Amniotic epithelial cell (primary cell): ENCODE measurements at regions not wholly inside any gene's neighbourhood (a gene's known extent, or its start where the extent isn't known, plus 50 kb on each side); places are given as distances from the start of the nearest gene placed in this dataset.

ENCODE experiments used
- DNase-seq: peaks from one replicate; pipeline ENCODE4 v3.0.0-alpha.2; 2010; ENCODE audit warnings: low read depth

DNA sequence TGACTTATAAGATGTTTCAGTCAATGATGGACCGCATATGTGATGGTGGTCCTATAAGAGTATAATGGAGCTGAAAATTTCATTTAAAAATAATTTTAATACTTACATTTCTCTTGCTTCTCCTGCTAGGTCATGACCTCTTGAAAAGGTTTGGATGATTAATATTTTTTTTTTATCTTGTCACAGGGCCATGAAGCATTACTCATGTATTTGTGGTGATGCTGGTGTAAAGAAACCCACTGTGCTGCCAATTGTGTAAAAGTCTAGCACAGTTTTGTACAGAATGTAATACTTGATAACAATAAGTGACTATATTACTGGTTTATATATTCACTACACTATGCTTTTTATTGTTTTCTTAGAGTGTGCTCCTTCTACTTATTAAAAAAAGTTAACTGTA is 124.2 kb upstream of the CELF4 start:
- DNase-seq, result no peak

GRCh38 chr18:37684590-37684989 is 119.0 kb upstream of the CELF4 start:
- DNase-seq, result no peak

GRCh38 chr18:37684183-37684582 is 118.6 kb upstream of the CELF4 start:
- DNase-seq, result no peak

DNA sequence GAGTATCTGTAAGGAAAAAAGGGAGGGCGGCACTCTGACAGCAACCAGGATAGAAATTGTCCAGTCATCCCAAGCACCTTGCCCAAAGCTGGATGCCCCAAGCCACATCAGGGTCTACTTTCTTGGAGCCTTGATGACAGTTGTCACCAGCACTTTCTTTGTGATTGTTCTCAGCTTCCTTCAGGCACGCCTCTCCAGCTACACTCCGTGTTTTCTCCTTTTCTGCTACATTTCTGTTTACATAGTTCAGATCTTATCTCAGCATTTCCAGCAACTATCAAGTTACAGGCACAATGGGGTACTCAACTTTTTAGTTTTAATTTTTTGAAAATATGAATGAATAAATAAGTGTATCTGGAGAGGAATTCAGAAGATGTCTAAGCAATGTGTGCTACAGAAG is 115.3 kb upstream of the CELF4 start:
- DNase-seq, result no peak

GRCh38 chr18:37676276-37676675 is 110.7 kb upstream of the CELF4 start:
- DNase-seq, result no peak

- no peak for DNase-seq
Observed at GRCh38 chr18:37675699-37676098, 110.1 kb upstream of the CELF4 start.

- DNase-seq, result no peak
Observed at GRCh38 chr18:37674570-37674969, 109.0 kb upstream of the CELF4 start.

DNA sequence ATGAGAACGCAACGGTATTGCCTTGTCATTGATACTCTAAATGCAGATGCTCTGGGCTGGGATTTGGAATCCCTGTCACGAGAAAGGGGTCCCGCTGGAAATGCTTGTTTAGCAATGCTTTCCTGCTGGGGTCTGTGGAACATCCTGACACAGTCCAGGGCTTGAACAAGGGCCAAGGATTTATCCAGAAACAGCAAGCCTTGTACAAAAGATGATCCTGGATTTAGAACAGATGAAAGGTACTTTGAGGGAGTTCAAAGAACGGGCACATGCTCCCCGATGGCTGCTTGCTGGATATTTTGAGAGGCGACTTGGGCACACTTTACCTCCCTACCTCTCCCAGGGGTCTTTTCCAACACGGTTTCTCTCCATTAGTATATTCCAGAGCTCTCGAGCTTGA is 108.1 kb upstream of the CELF4 start:
- DNase-seq, result no peak

GRCh38 chr18:37672932-37673595 is 107.5 kb upstream of the CELF4 start:
- DNase-seq, result no peak

GRCh38 chr18:37672001-37672400 is 106.4 kb upstream of the CELF4 start:
- DNase-seq, result no peak

DNA sequence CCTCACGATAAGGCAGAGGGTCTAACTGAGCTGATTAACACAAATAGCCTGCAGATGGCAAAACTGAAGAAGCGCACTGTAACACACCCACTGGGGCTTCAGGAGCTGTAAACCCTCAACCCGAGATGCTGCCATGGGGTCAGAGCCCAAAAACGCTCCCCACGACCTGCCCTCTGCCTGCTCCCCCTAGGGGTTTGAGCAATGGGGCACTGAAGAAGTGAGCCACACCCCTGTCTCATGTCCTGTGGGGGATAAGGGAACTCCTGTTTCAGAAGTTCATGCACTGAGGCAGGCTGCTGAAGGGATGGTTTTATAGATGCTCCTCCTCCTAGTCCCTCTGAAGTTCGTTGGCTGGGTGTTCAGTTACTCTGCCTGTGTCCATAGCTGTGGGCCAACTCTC is 105.9 kb upstream of the CELF4 start:
- no peak for DNase-seq

- DNase-seq, result no peak
Observed at GRCh38 chr18:37671119-37671518, 105.5 kb upstream of the CELF4 start.

- DNase-seq, result no peak
Observed at GRCh38 chr18:37669991-37670534, 104.5 kb upstream of the CELF4 start.

DNA sequence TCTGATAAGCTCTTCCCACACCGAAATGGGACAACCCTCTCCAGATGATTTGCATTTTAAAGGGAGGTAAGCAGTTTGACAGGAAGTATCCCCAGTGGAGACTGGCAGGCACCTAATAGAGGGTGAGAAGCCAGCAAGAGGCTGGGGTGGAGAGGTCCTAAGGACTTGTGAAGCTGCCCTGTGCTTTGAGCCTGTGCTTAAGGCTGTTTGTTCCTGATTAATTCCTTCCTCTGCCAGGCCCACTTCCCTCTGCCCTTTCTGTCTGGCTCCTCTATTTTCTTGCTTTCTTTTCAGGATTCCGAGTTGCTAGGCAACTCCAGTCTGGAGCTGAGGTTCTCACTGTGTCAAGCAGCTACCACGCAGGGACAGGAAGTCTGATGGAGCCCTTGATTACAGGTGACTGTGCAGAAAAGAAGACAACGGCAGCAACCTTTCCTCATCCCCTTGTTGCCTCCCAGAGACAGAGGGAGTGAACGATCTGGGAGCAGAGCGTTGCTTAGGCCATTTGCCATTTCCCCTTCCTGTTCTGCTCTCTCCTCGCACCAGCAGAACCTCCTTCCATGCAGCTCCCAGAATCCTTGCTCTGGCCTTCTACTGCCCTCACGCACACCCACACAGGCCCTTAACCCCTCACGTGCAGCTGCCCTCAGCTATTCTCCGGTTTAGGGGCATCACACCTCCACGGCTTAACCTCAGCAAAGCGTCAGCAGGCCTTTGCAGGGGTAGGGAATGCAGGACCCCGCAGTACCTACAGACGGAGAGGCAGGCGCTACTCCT is 103.6 kb upstream of the CELF4 start:
- no peak for DNase-seq

DNA sequence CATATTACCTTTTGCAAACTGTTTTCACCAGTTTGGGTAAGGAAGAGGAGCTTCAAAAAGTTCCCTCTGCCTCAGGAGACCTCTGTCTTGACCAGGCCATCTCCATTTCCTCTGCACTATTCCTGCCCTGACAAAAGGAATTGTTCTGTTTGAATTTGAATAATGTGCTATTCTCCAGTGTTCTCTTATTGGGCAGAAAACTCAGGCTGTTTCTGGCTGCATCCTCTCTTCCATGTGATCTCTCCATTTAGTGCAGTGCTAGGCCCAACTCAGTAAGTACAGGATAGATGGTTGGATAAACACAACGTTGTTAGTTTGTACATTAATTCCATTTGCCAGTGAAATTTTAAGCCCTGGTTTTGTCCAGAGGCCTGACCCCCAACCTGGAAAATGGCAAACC is 102.2 kb upstream of the CELF4 start:
- DNase-seq, result no peak

- no peak for DNase-seq
Observed at GRCh38 chr18:37666991-37667390, 101.4 kb upstream of the CELF4 start.

- no peak for DNase-seq
Observed at GRCh38 chr18:37666451-37666850, 100.9 kb upstream of the CELF4 start.

GRCh38 chr18:37665346-37665745 is 99.7 kb upstream of the CELF4 start:
- no peak for DNase-seq

DNA sequence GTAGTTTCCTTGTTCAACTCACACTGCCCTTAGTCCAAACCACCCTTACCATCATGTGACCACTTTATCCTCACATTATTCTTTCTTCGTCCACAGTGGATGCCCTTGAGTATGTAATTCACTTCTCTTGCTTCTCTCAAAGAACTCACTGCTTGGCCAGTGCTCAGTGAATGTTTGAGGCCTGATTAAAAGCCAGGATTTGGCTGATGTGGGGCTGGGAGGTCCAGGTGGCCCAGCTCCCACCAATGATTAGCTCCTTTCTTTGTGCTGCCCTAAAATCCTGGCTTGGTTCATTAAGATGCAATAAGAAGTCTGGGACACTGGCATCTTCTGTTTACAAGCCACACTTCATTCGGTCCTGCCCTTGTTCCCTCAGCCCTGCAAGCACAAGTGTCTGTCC is 97.8 kb upstream of the CELF4 start:
- no peak for DNase-seq

DNA sequence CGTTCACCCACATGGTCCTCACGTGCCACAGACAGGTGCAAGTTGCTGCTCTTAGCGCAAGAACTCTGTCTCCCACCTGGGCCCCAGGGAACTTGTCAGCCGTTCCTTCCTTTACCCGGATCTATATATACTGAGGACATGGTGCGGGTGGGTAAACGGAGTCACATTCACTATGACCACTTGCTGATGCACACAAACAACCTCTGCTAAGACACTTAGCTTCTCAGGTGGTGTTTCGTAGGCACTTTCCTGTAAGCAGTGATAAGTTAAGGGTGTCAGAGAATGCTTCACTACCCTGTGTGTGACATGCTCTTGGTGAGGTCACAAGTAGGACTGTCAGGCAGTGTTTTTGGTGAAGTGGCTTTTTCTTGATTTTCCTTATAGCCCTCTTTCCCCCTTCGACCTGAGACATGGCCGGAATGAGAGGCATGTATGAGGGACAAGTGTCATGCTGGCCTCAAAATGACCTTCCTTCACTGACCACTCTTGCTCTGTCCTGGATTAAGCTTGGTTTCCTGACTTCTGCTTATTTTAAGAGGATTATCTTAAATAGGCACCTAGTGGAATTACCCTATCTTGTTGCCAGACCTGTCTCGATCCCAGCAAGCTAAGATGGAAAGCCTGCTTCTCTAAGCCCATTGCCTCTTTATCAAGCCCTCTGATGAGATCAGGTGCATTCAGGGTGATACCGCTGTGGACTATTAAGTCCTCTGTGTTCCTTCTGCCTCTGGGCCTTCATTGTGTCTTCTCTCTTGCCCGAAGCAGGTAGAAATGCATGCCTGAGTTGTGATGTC is 97.1 kb upstream of the CELF4 start:
- DNase-seq, result no peak

DNA sequence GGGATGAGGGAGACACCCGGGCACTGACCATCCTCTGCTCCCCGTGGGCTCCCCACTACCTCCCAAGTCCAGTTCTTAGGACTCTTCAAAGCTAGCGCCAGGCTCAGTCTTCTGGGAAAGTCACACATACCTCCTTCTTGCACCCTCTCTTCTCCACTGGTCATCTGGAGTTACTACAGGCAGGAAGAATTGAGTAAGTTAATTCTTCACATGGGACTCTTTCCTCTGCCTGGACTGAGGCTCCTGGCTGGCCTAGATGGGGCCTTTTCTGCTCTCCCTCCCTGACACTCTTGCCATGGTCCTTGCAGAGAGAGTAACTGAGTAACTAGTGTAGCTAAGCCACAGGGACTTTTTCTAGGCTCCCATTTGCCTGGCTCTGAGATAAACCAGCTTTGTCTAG is 96.5 kb upstream of the CELF4 start:
- DNase-seq, result no peak

DNA sequence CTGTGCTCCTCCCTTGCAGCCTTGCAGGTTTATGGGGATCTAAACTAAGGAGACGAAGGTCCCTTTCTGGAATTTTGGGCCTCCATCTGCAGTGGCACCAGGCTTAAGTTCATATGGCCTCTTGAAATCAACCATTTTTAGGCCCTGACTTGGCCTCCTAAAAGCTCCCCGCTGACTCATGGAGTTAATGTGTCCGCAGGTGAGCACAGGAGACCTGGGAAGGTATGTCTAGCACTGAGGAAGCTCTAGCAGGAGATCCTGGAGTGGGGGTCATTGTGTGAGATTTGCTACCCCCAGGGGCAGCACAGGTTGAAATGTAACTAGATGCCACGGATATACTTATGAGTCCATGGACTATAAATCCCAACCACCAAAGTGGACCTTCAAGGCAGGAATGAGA is 95.9 kb upstream of the CELF4 start:
- DNase-seq, result no peak

- DNase-seq, result no peak
Observed at GRCh38 chr18:37661061-37661460, 95.5 kb upstream of the CELF4 start.
